Daoy (cell line): ENCODE measurements at regions not wholly inside any gene's neighbourhood (a gene's known extent, or its start where the extent isn't known, plus 50 kb on each side); places are given as distances from the start of the nearest gene placed in this dataset.
"Not testable (repeated sequence)": the region's sequence is repeated elsewhere in the genome, so short reads cannot be mapped to it uniquely, and the experiment has no call there.

Experiments
- DNase-seq: peaks from one replicate; pipeline ENCODE4 v3.0.0-alpha.2; 2015; ENCODE audit warnings: low read depth

DNA sequence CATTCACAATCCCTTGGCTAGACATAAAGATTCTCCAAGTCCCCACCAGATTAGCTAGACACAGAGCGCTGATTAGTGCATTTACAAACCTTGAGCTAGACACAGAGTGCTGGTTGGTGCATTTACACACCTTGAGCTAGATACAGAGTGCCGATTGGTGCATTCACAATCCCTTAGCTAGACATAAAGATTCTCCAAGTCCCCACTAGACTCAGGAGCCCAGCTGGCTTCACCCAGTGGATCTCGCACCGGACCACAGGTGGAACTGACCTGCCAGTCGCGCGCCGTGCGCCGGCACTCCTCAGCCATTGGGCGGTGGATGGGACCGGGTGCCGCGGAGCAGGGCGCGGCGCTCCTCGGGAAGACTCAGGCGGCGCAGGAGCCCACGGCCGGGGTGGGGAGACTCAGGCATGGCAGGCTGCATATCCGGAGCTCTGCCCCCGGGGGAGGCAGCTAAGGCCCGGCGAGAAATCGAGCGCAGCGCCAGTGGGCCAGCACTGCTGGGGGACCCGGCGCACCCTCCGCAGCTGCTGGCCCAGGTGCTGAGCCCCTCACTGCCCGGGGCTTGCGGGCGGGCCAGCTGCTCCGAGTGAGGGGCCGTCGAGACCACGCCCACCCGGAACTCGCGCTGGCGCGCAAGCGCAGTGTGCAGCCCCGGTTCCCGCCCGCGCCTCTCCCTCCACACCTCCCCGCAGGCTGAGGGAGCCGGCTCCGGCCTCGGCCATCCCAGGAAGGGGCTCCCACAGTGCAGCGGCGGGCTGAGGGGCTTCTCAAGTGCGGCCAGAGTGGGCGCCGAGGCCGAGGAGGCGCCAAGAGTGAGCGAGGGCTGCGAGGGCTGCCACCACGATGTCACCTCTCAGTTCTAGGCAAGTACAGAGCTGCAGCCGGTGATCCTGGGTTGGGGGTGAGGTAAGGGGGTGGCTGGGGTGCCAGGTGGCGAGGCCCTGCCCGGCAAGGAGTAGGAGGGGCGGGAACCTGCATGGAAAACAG, 773.7 kb upstream of the CITED2 start:
- DNase-seq = not testable (repeated sequence)

DNA sequence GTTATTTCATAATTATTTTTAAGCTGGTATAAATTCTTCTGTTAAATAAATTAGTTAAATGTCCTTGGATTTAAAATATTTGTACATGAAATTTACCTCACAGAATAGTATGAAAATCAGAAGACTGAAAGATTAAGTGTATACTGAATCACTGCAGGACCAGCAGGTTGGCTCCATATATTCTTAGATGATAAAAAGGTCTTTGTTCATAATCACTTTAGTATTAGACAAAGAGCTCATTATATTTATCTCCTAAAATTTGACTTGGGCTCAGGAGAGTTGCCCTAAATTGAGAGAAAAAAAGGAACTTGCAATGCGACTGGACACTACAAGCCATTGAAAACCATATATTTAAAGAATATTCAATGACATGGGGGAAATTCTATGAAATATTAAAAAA, 766.4 kb upstream of the CITED2 start:
- no peak for DNase-seq

DNA sequence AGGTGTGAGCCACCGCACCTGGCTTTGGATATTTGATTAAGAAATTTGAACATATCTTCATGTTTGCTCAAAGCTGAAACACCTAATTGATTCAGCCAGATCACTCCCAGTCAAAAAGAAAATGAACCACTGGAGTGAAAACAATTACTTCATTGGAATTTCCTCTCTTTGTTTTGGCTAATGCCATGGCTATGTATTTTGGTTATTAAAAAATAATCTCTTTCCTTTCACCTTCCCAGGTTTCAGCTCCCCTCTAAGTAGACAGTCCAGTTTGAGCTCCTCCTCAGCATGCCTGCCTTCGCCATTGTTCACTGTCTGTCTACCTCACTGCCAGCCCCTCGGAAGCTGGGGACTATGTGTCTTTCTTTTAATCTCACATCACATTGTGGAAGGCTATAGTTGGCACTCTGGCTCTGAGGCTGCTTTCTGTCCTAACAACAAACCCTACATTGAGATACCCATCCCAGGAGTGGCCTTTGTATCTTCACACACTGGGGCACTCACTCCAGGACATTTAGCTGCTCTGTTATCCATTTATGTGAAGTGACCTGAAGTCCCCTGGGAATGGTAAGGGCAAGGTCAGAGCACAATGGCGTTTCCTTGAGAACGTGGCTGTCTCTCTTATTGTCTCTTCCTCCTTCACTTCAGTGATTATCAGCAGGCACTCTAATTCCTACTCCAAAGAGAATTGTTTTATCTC, 764.0 kb upstream of the CITED2 start:
- no peak for DNase-seq

DNA sequence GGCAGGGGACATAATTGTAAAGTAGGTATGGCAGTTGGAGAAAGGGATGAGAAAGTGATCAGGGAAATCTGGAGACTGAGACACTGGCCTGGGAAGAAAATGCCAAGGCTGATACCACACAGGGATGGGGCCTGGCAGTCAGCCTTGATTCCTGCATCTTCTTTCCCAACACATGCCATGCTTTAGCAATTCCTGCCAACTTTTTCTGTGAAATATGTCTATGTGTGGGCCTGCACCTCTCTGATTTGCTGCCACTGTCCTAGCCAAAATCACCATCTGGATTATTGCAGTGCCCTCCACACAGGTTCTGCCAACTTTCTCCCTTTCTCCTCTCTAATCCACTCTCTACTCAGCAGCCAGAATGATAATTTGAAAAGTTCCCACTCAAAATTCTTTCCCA, 759.8 kb upstream of the CITED2 start:
- no peak for DNase-seq

DNA sequence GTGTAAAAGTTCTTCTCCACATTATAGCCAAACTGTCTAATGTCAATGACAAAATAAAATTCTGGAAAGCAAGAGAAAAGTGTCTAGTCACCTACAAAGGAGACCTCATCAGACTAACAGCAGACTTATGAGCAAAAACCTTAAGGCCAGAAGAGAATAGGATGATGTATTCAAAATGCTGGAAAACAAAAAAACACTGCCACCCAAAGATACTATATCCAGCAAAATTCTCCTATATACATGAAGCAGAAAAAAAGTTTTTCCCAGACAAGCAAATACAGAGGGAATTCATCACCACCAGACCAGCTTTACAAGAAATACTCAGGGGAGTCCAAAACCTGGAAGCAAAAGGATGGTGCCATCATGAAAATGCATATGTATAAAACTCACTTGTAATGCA, 755.6 kb upstream of the CITED2 start:
- DNase-seq = no peak

DNA sequence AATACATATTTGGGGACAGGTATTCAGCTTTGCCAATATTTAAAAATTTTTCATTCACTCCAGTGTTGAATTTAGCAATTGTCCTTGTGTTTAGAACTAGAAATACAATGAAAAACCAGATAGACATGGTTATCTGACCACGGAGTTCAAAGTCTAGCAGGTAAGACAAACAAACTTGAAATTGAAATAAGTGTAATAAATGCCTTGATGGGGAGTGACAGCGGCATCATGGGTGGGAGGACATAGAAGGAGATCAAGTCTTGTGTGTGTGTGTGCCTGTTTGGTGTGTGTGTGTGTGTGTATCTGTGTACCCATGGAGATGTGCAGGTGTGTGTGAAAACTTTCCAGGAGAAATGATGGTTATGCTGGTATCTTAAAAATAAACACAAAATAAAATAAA, 750.0 kb upstream of the CITED2 start:
- DNase-seq = no peak

DNA sequence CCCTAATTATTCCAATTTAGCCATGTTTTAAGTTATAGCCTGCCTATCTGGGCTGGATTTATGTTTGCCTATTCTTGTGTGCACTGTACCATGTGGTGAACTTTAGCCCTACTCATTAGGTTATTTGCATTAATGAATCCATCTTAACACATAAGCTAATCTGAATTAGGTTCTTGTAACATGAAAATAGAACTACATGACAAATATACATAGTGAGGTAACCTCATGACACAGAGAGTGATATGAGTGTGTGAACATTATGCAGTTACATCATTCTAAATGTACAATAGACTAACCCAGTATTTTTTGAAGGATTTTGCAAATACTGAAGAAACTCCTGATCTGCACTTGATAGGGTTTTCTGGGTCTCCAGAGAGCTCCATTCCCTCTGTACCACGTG, 733.7 kb upstream of the CITED2 start:
- no peak for DNase-seq

DNA sequence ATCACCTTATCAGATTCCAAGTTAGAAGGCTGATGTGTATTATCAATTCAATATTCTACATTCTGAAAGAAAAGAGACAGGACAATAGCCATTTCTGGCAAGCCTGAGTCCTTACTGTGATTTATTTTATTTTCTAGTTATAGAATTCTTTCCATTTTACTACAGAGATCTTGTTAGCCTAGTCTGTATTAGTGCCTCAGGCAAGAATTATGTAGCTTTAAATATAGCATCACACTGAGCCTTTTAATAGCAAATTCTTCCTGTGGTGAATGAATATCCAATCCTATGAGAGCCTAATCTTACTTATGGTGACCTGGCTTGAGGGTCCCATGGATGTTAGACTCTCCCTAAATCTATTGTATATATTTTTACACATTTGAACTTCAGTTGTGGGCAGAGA, 732.8 kb upstream of the CITED2 start:
- DNase-seq = no peak

DNA sequence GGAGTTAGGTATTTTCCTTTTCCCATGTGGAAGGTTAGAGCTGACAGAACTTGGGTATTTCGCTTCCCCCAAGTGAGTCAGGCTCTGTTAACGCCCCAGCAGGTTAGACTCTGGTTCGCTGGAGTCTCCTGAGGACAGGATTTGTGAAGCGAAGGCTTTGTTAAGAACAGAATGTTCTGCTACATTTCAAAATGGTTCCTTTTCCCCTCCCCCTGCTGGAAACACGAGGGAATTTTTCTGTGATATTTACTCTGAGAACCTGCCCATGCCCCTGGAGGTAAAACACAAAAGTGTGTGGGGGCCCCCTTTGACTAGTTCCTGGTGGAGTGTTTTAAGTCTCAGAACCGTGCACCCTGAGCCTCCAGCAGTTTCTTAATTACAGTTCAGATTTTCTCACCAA, 731.4 kb upstream of the CITED2 start:
- DNase-seq = peak; percentile 25

DNA sequence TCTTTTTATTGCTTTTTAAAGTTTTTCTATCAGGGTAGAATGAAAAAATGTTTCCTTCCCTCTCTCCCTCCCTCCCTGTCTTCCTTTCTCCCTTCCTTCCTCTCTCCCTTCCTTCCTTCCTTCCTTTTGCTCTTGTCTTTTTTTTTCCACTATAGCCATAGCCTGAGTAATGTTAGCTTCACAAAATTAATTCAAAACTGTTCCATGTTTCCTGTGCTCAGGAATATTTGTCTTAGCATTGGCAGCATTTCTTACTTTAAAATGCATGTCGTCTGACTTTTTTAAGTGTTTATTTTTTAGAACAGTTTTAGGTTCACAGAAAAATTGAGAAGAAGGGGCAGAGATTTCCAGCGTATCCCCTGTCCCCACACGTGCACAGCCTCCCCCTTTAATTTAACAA, 730.8 kb upstream of the CITED2 start:
- no peak for DNase-seq

DNA sequence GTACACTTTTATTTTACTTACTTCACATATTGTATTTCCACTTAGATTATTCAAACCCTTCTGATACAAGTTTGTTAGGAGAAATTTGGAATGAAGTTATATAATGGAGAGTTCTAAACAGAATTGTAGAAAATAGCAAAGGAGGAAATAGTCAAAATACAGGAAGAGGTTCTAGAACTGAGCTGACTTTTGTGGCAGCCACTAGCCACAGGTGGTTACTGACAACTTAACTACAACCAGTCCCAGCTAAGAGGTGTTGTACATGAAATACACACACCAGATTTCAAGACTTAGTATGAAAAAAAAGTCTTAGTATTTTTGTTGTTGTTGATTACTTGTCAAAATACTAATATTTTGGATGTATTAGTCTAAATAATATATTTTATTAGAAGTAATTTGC, 727.4 kb upstream of the CITED2 start:
- DNase-seq = no peak

DNA sequence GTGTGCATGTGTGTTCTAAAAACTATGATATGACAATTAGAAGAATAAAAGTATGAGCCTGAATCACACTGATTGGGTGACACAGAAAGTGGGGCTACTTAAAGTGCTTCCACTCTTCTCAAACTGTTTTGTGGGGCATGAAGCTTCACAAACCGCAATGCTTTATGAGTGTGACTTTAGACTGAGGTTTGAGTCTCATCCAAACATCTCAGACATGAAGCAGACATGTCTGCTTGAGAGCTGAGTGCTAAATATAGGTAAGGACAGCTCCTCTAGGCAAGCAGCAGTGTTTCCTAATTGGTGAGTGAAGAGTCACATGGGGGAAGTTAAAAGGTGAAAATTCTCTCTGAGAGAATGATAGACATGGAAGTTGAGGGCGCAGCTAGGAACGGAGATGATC, 726.9 kb upstream of the CITED2 start:
- no peak for DNase-seq

DNA sequence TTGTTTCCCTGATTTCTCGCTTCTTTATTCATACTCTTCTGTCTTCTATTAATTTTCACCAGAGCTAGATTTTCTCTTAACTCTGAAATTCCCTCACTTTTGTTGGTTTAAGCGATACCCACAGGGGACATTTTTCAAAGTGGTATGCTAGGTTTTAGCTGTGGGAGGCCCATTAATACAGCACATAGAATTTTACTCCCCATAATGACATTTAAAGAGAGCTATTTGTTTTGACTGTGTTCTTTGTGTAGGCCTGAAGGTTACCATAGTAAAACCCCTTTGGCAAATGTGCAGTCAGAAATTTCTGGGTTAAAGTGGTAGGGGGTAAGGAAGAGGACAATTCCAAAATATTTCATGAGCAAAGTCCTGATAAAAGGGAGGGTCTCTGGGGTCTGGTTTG, 721.1 kb upstream of the CITED2 start:
- no peak for DNase-seq

DNA sequence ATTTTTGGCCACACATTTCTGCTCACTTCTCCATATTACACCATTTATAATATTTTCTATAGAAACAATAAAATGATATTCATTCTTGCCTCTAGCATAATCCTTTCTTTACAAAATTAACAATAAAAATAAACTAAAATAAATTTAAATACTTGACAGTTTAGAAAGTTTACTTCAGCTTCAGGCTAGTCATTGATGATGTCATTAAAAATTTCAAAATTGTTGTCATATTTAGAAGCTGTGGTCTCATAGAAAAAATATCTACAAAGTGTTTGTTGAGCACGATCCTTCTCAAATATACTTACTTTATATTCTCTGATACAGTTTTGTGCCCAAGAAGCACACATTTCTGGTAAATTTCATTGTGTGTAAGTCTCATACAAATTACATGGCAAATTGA, 717.4 kb upstream of the CITED2 start:
- no peak for DNase-seq

DNA sequence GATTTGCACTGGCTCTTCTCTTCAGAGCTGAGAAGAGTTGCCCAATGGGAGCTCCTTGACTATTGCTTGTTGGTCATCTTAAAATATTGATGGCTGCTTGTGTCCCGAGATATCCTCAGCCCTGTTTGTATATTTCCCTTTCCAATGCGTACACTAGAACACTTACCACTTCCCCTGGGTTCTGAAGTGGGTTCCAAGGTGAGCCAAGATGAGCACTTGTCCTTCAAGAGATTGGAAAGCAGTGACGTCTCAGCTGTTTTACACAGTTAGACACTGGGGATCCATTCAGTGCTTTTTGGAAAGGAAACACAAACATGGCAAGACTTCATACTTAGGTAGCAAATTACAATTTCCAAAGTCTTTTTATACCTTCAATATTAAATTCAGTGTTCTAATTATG, 716.4 kb upstream of the CITED2 start:
- DNase-seq = no peak

DNA sequence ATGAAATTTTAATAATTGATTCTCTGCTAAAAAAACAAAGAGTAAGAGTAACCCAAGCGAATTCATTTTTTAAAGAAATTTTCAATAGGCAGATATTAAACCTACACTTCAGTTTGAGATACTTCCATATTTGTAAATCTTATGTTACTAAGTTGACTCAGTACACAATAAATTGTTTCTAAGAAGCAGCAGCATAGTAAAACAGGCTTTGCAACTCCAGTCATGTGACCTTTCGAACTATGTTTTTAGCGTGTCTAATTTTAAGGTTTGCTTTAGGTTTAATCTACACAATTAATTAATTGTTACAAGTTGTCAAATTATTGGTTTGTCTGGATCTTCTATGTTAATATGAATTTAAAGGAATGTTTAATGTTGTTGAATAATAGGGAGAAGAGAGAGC, 708.9 kb upstream of the CITED2 start:
- DNase-seq = no peak

DNA sequence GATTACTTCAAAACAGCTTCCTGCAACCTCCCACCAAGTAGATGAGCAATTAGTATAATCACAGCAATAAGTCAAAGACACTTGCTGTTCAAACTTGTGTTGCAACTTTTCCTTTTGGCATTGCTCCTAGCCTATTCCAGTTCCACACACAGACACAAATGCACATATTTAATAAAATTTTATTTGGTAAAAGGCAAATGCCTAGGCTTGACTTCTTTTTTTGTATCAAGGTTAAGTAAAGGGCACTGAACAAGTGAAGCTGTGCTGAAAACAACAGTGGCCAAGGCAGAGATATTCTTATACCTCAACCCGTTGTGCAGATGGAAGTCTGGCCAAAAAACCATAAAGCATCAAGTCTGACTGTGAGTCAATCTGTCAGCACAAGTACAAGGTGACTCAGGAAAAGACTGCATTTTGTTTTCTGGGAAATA, 708.4 kb upstream of the CITED2 start:
- DNase-seq = no peak

DNA sequence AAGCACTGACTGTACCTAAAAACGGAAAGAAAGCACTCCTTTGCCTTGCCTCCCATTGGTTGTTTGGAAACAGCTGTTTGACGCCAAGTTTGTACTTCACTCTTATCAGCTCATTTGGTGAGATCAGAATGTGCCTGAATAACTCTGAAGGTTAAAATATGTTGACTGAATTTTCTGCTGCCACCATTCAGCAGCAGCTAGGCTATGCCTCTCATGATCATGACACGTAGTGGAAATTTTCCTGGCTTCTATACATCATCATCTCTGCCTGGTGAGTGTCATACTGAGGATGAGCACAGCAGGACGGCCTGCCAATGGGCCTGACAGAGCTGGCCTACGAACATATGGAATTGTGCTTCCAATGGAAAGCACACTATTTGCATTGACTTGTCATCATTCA, 704.9 kb upstream of the CITED2 start:
- DNase-seq = no peak

DNA sequence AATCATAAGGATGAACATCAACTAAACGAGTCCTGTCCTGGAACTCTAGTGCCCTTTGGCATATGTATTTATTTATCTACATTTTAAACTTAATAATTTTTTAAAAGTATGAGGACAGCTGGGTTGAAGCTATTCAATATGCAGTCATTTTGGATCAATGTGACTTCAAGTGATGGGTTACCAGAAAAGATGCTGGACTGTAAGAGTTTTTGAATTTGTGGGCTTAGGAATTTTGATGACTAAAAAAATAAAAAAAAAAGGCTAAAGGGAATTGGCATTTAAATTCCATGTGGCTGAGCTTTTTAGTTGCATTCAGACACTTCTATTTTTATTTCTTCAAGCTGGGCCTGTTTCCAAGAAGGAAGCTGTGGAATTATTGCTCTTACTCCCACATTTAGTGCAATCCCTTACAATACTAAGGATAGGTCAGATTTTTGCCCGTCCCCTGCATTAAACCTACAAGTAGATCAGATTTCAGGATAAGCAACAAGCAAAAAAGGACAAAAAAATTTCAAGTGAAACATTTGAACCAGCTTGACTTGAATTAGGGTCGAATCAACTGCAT, 704.2 kb upstream of the CITED2 start:
- peak; percentile 19 for DNase-seq

DNA sequence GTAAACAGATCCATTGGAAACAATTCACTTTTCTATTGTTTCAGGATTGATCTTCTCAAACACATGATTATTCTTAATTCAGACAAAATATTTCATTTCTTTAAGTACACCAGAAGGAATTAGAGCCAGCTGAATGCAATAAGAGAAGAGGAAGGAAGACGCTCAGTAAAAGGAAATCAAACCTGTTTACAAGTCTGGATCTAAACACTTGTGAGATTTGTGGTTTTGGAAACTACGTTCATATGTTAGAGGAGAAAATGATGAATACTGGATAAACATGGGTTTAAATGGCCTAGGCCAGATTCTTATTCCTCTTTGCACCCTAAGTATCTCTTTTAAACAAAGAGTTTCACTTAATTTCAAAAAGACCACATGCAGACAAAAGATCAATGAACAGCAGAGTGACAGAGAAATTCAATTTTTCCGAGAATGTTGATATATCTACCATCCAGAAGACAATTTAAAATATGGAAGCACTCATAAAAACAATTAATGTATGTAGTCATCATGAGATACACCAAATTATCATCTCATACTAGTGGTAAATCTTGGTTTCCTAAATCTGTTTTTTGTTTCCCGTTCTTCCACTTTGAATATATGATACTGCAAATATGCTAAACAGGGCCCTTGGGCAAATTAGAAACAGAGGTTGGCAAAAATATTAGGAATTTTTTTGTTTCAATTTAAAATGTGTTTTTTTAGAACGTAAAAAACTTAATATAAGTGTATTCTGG, 703.5 kb upstream of the CITED2 start:
- no peak for DNase-seq

DNA sequence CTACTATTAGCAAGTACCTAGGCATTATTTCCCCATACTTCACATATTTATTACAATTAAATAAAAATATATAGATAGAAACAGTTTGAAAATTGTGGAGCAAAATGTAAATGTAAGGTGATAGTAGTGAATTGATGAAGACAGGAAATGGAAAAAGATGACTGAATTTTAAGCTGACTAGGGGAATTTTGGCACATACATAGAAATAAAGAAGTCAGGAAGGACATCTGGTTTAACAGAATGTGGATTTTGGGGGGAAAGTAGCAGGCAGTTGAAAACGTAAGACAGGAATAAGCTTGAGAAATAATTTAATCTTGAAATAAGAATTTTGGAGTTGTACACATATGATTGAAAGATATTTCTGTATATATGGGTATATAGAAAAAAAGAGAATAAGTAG, 701.7 kb upstream of the CITED2 start:
- no peak for DNase-seq

DNA sequence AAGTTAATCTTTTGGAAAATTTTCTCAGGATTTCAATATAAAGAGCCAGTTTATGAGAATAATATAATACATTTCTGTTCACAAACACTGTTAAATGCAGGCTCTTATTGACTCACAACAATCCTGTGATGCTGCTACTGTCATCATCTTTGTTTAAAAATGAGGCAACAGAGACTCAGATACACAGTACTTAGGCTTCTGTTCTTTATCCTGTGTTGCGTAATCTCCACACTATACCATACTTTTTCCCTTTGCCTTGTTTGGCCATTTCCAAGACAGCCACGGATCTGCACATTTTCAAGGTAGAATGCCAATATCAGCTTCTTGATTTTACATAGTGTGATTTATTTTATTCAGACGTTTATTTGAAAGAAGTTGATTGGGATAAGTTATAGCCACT, 699.0 kb upstream of the CITED2 start:
- no peak for DNase-seq
